Neuronal stem cell (in vitro differentiated cells): ENCODE measurements at regions not wholly inside any gene's neighbourhood (a gene's known extent, or its start where the extent isn't known, plus 50 kb on each side); places are given as distances from the start of the nearest gene placed in this dataset.

Experiments
- DNase-seq: peaks from one replicate; pipeline ENCODE4 v3.0.0-alpha.2; 2013; ENCODE audit warnings: low spot score
- H2AFZ ChIP-seq: one replicate; pipeline ENCODE4 v1.6.1; 2013; ENCODE audit warnings: mild to moderate bottlenecking, low read length, inconsistent platforms
- H2AK5ac ChIP-seq: 2 replicates; pipeline ENCODE4 v1.6.1; 2013; ENCODE audit warnings: low read depth, mild to moderate bottlenecking, inconsistent platforms, low read length, moderate library complexity, mixed read lengths
- H2BK120ac ChIP-seq: 2 replicates; pipeline ENCODE4 v1.6.1; 2013; ENCODE audit warnings: low read depth, mild to moderate bottlenecking, inconsistent platforms, low read length, moderate library complexity, mixed read lengths
- H2BK12ac ChIP-seq: one replicate; pipeline ENCODE4 v1.6.1; 2013; ENCODE audit warnings: low read length, inconsistent platforms
- H2BK15ac ChIP-seq: 2 replicates; pipeline ENCODE4 v1.6.1; 2013; ENCODE audit warnings: mild to moderate bottlenecking, low read length, inconsistent platforms, mixed read lengths
- H2BK5ac ChIP-seq: one replicate; pipeline ENCODE4 v1.6.1; 2013; ENCODE audit warnings: inconsistent platforms, mild to moderate bottlenecking, low read length, moderate library complexity
- H3K14ac ChIP-seq: one replicate; pipeline ENCODE4 v1.6.1; 2013; ENCODE audit warnings: low read length, inconsistent platforms
- H3K18ac ChIP-seq: 2 replicates; pipeline ENCODE4 v1.6.1; 2013; ENCODE audit warnings: low read length, inconsistent platforms
- H3K23ac ChIP-seq: 2 replicates; pipeline ENCODE4 v1.6.1; 2013; ENCODE audit warnings: low read depth, mild to moderate bottlenecking, mixed read lengths, low read length, inconsistent platforms; ENCODE audit not compliant: poor library complexity
- H3K27ac ChIP-seq: replicated peaks from 3 replicates; pipeline ENCODE4 v1.5.1; 2013; ENCODE audit warnings: low read length, inconsistent platforms
- H3K27me3 ChIP-seq, 3 experiments: 2 replicates each; pipeline ENCODE4 v1.6.1; 2013; ENCODE audit warnings: low read length in 3 of 3, mild to moderate bottlenecking in 2 of 3, inconsistent platforms in 1 of 3, low read depth in 1 of 3, mixed read lengths in 1 of 3, moderate library complexity in 1 of 3; ENCODE audit not compliant: control insufficient read depth in 3 of 3, insufficient read depth in 3 of 3
- H3K36me3 ChIP-seq, 2 donors: replicated peaks in 1 of 2; 2 replicates each; pipeline ENCODE4 v1.6.1; 2013; ENCODE audit warnings: low read length in 2 of 2; ENCODE audit not compliant: control insufficient read depth in 2 of 2, insufficient read depth in 2 of 2
- H3K4ac ChIP-seq: 2 replicates; pipeline ENCODE4 v1.6.1; 2013; ENCODE audit warnings: inconsistent platforms, mild to moderate bottlenecking, low read length, moderate library complexity
- H3K4me1 ChIP-seq, 2 donors: 1 replicate in 1 of 2; 2 replicates in 1 of 2; pipeline ENCODE4 v1.6.1; 2013; ENCODE audit warnings: low read length in 2 of 2, low read depth in 1 of 2; ENCODE audit not compliant: control insufficient read depth in 2 of 2, insufficient read depth in 1 of 2
- H3K4me2 ChIP-seq: one replicate; pipeline ENCODE4 v1.6.1; 2013; ENCODE audit warnings: mild to moderate bottlenecking, low read length, inconsistent platforms; ENCODE audit not compliant: insufficient read depth, poor library complexity, severe bottlenecking
- H3K4me3 ChIP-seq, 2 donors: 2 replicates each; pipeline ENCODE4 v1.5.1; 2013; ENCODE audit warnings: low read length in 2 of 2, mild to moderate bottlenecking in 2 of 2, inconsistent platforms in 1 of 2, moderate library complexity in 1 of 2
- H3K79me1 ChIP-seq: one replicate; pipeline ENCODE4 v1.6.1; 2013; ENCODE audit warnings: low read depth, mild to moderate bottlenecking, inconsistent platforms, low read length, moderate library complexity
- H3K9ac ChIP-seq: one replicate; pipeline ENCODE4 v1.6.1; 2013; ENCODE audit warnings: mild to moderate bottlenecking, low read depth, low read length, inconsistent platforms; ENCODE audit not compliant: poor library complexity
- H3K9me3 ChIP-seq, 2 donors: replicated peaks in 1 of 2; 2 replicates each; pipeline versions ENCODE3 to v1.6.1; 2013; ENCODE audit warnings: low read length in 2 of 2, mild to moderate bottlenecking in 2 of 2, inconsistent platforms in 1 of 2, low read depth in 1 of 2, mixed read lengths in 1 of 2, moderate library complexity in 1 of 2; ENCODE audit not compliant: control insufficient read depth in 2 of 2, insufficient read depth in 1 of 2
- H4K8ac ChIP-seq: one replicate; pipeline ENCODE4 v1.6.1; 2013; ENCODE audit warnings: low read depth, mild to moderate bottlenecking, inconsistent platforms, low read length, moderate library complexity
- H4K91ac ChIP-seq: one replicate; pipeline ENCODE4 v1.6.1; 2013; ENCODE audit warnings: low read length, low read depth, mild to moderate bottlenecking, inconsistent platforms; ENCODE audit not compliant: poor library complexity
- WGBS, 2 donors: extraction: QIAGEN DNeasy Blood & Tissue Kit; methylation state at CpG; one replicate each; pipeline ENCODE4 v1.1.7; 2013; ENCODE audit warnings: missing lambda C conversion rate in 2 of 2, mixed read lengths in 1 of 2; ENCODE audit not compliant: insufficient read length in 2 of 2, insufficient replicate concordance in 1 of 2; ENCODE audit errors: extremely low coverage in 2 of 2; 5-methylcytosine and 5-hydroxymethylcytosine counted together

GRCh38 chr11:122240638-122241037, 124.6 kb upstream of the BLID start:
- Histone ChIP-seq H3K23ac (no peak overlapping the region), H2AFZ (no peak overlapping the region), H3K4me3 (no peak overlapping the region), H3K79me1 (no peaks in the 10 kb centered on the region), H3K4me1 (no peaks in the 10 kb centered on the region), H3K27me3 (no peaks in the 10 kb centered on the region), H3K9me3 (peaks cover 0 to 2% of the 10 kb centered on the region in 2 donors), H3K4ac (no peak overlapping the region), H2BK5ac (no peak overlapping the region), H3K14ac (no peak overlapping the region), H3K27ac (no peak overlapping the region), H4K91ac (no peak overlapping the region), H4K8ac (no peak overlapping the region), H2AK5ac (no peak overlapping the region), H3K9ac (no peak overlapping the region), H2BK120ac (no peak overlapping the region), H3K36me3 (no peaks in the 10 kb centered on the region), H3K18ac (no peak overlapping the region), H2BK12ac (no peak overlapping the region), H2BK15ac (no peak overlapping the region), H3K4me2 (no peak overlapping the region)
- no peak for DNase-seq
- no CpG with 5 or more reads among the region's 3 CpGs for WGBS, 2 donors

GRCh38 chr11:122235615-122236014, 119.6 kb upstream of the BLID start:
- WGBS, 2 donors = no CpG with 5 or more reads among the region's 3 CpGs
- Histone ChIP-seq H2BK5ac (no peak overlapping the region), H2BK15ac (no peak overlapping the region), H3K4me2 (no peak overlapping the region), H2BK12ac (no peak overlapping the region), H3K18ac (no peak overlapping the region), H3K79me1 (no peaks in the 10 kb centered on the region), H2BK120ac (no peak overlapping the region), H3K14ac (no peak overlapping the region), H3K4me3 (no peak overlapping the region), H4K91ac (no peak overlapping the region), H3K36me3 (no peaks in the 10 kb centered on the region), H2AFZ (no peak overlapping the region), H2AK5ac (no peak overlapping the region), H3K27me3 (no peaks in the 10 kb centered on the region), H4K8ac (no peak overlapping the region), H3K4me1 (peaks cover 0 to 3% of the 10 kb centered on the region in 2 donors), H3K9ac (no peak overlapping the region), H3K4ac (no peak overlapping the region), H3K27ac (no peak overlapping the region), H3K9me3 (peaks cover 0 to 2% of the 10 kb centered on the region in 2 donors), H3K23ac (no peak overlapping the region)
- no peak for DNase-seq

- no peaks in the 10 kb centered on the region for H3K27me3 ChIP-seq
- H3K14ac ChIP-seq = no peak overlapping the region
- H3K23ac ChIP-seq = no peak overlapping the region
- no peak overlapping the region for H2BK15ac ChIP-seq
- H3K36me3 ChIP-seq = no peaks in the 10 kb centered on the region
- H3K9ac ChIP-seq = no peak overlapping the region
- H2AFZ ChIP-seq = no peak overlapping the region
- no peak overlapping the region for H3K4me2 ChIP-seq
- H4K8ac ChIP-seq = no peak overlapping the region
- no peak overlapping the region for H2AK5ac ChIP-seq
- H3K4me1 ChIP-seq = peaks cover 4 to 7% of the 10 kb centered on the region in 2 donors
- H3K4ac ChIP-seq = no peak overlapping the region
- H3K4me3 ChIP-seq = no peak overlapping the region
- WGBS, 2 donors = no CpG with 5 or more reads among the region's 3 CpGs
- H3K9me3 ChIP-seq = peaks cover 0 to 2% of the 10 kb centered on the region in 2 donors
- DNase-seq = no peak
- no peak overlapping the region for H3K18ac ChIP-seq
- H3K79me1 ChIP-seq = no peaks in the 10 kb centered on the region
- no peak overlapping the region for H2BK5ac ChIP-seq
- H4K91ac ChIP-seq = no peak overlapping the region
- H2BK12ac ChIP-seq = no peak overlapping the region
- H3K27ac ChIP-seq = no peak overlapping the region
- H2BK120ac ChIP-seq = no peak overlapping the region
Measured at GRCh38 chr11:122234780-122235179, 118.8 kb upstream of the BLID start.

- H3K27ac ChIP-seq = no peak overlapping the region
- no peak overlapping the region for H3K18ac ChIP-seq
- no peak overlapping the region for H2BK5ac ChIP-seq
- no peak overlapping the region for H2AK5ac ChIP-seq
- H2BK120ac ChIP-seq = no peak overlapping the region
- no peak overlapping the region for H3K4ac ChIP-seq
- DNase-seq = no peak
- H2BK15ac ChIP-seq = no peak overlapping the region
- H4K8ac ChIP-seq = no peak overlapping the region
- H3K4me3 ChIP-seq = no peak overlapping the region
- no peaks in the 10 kb centered on the region for H3K36me3 ChIP-seq
- no peak overlapping the region for H3K14ac ChIP-seq
- no peak overlapping the region for H3K23ac ChIP-seq
- peaks cover 8 to 12% of the 10 kb centered on the region in 2 donors for H3K4me1 ChIP-seq
- no peaks in the 10 kb centered on the region for H3K79me1 ChIP-seq
- H2BK12ac ChIP-seq = no peak overlapping the region
- no peak overlapping the region for H3K9ac ChIP-seq
- no peak overlapping the region for H3K4me2 ChIP-seq
- H3K27me3 ChIP-seq = no peaks in the 10 kb centered on the region
- H3K9me3 ChIP-seq = peaks cover 0 to 2% of the 10 kb centered on the region in 2 donors
- H2AFZ ChIP-seq = no peak overlapping the region
- no peak overlapping the region for H4K91ac ChIP-seq
Measured at GRCh38 chr11:122234257-122234656, 118.2 kb upstream of the BLID start.
